Breast epithelium (tissue), 3 donors: ENCODE measurements at regions not wholly inside any gene's neighbourhood (a gene's known extent, or its start where the extent isn't known, plus 50 kb on each side); places are given as distances from the start of the nearest gene placed in this dataset.

Experiments
- CTCF ChIP-seq, 3 donors: fragments of 450-650 bp; IDR thresholded peaks; one replicate each; pipeline ENCODE4 v1.5.1; 2016 to 2017; ENCODE audit warnings: antibody characterized with exemption in 3 of 3, mild to moderate bottlenecking in 3 of 3, moderate library complexity in 3 of 3
- POLR2AphosphoS5 ChIP-seq, 3 donors: sonication (generic); formaldehyde crosslinking; IDR thresholded peaks; one replicate each; pipeline ENCODE4 v1.6.1; 2017; ENCODE audit warnings: antibody characterized with exemption in 3 of 3

- no peak for TF ChIP-seq CTCF (IDR thresholded peaks at IDR 0.05)
- no peak for TF ChIP-seq POLR2AphosphoS5 (IDR thresholded peaks at IDR 0.05)
Observed at GRCh38 chrX:97790850-97791249, 907.1 kb downstream of the RPA4 start.
